PC-3 (cell line): ENCODE measurements at regions not wholly inside any gene's neighbourhood (a gene's known extent, or its start where the extent isn't known, plus 50 kb on each side); places are given as distances from the start of the nearest gene placed in this dataset.

Experiments
- CTCF ChIP-seq: fragments of 300-600 bp; sonication (generic); conservative IDR thresholded peaks from 2 replicates; pipeline ENCODE4 v1.5.1; 2017; ENCODE audit warnings: antibody characterized with exemption, low read depth, mild to moderate bottlenecking, low read length
- EZH2 ChIP-seq: fragments of 300-600 bp; sonication (generic); IDR thresholded peaks from one replicate; pipeline ENCODE4 v1.6.1; 2017; ENCODE audit warnings: antibody characterized with exemption, mild to moderate bottlenecking, low read length; ENCODE audit not compliant: unreplicated experiment
- EZH2phosphoT487 ChIP-seq: fragments of 300-600 bp; sonication (generic); IDR thresholded peaks from 2 replicates; pipeline ENCODE4 v1.6.1; 2018; ENCODE audit warnings: mild to moderate bottlenecking, antibody characterized with exemption, low read length, borderline replicate concordance

- TF ChIP-seq CTCF: no peak
- no peak for TF ChIP-seq EZH2
- TF ChIP-seq EZH2phosphoT487: no peak
Measured at GRCh38 chr16:64754279-64754678, 367.6 kb downstream of the CDH11 start.
